H1 (cell line): ENCODE measurements at regions not wholly inside any gene's neighbourhood (a gene's known extent, or its start where the extent isn't known, plus 50 kb on each side); places are given as distances from the start of the nearest gene placed in this dataset.

ENCODE experiments used
- CTCF ChIA-PET: fragments of 300-600 bp; sonication (Branson Sonifier 250); formaldehyde crosslinking; loops from one replicate; lab custom pipeline; 2021; ENCODE audit not compliant: partially characterized antibody; lab: Charles Lee
- POLR2A ChIA-PET: fragments of 300-600 bp; sonication (Branson Sonifier 250); formaldehyde crosslinking; loops from one replicate; lab custom pipeline; 2021; ENCODE audit warnings: inconsistent platforms; ENCODE audit not compliant: partially characterized antibody; lab: Charles Lee
- DNase-seq, 2 experiments: peaks; one replicate each; pipeline versions ENCODE4 v3.0.0 to v3.0.0-alpha.2; 2010 to 2022; ENCODE audit warnings: low spot score in 2 of 2, low read depth in 1 of 2, mixed read lengths in 1 of 2
- FAIRE-seq: peaks from 2 replicates; lab custom pipeline; 2011; peaks lifted over from hg19 to GRCh38; lab: Jason Lieb, UNC
- H2AFZ ChIP-seq: 2 replicates; pipeline ENCODE4 v1.8.1; 2012; ENCODE audit warnings: low read length, inconsistent platforms
- H2AK5ac ChIP-seq: 2 replicates; pipeline ENCODE4 v1.6.1; 2013; ENCODE audit warnings: low read depth, low read length
- H2BK120ac ChIP-seq: replicated peaks from 2 replicates; pipeline ENCODE3; 2013; ENCODE audit warnings: low read depth, low read length, inconsistent platforms
- H2BK12ac ChIP-seq: 2 replicates; pipeline ENCODE4 v1.6.1; 2013; ENCODE audit warnings: low read depth, low read length
- H2BK15ac ChIP-seq: 2 replicates; pipeline ENCODE4 v1.6.1; 2013; ENCODE audit warnings: low read length
- H2BK20ac ChIP-seq: 2 replicates; pipeline ENCODE4 v1.6.1; 2013; ENCODE audit warnings: low read length
- H2BK5ac ChIP-seq: 2 replicates; pipeline ENCODE4 v1.6.1; 2013; ENCODE audit warnings: low read depth, low read length
- H3K14ac ChIP-seq: 2 replicates; pipeline ENCODE4 v1.6.1; 2013; ENCODE audit warnings: inconsistent platforms; ENCODE audit not compliant: insufficient read length
- H3K18ac ChIP-seq: 2 replicates; pipeline ENCODE4 v1.6.1; 2013; ENCODE audit warnings: low read length; ENCODE audit errors: extremely low read depth
- H3K23ac ChIP-seq: 2 replicates; pipeline ENCODE4 v1.6.1; 2013; ENCODE audit warnings: inconsistent platforms; ENCODE audit not compliant: insufficient read length
- H3K23me2 ChIP-seq: 2 replicates; pipeline ENCODE4 v1.6.1; 2013; ENCODE audit warnings: low read depth, low read length
- H3K27ac ChIP-seq: 2 replicates; pipeline ENCODE4 v1.6.1; 2011; ENCODE audit warnings: low read depth, low read length, inconsistent platforms
- H3K27me3 ChIP-seq, 4 experiments: replicated peaks in 1 of 4; 1 replicate in 1 of 4; 2 replicates in 3 of 4; pipeline versions ENCODE4 v1.6.1 to v1.8.1; 2011 to 2013; ENCODE audit warnings: low read length in 3 of 4, mild to moderate bottlenecking in 3 of 4, inconsistent platforms in 2 of 4, mixed read lengths in 2 of 4, moderate library complexity in 1 of 4; ENCODE audit not compliant: control insufficient read depth in 3 of 4, insufficient read depth in 3 of 4; ENCODE audit errors: extremely low read depth in 1 of 4
- H3K36me3 ChIP-seq, 4 experiments: 2 replicates each; pipeline versions ENCODE4 v1.6.1 to v1.8.1; 2011 to 2013; ENCODE audit warnings: mild to moderate bottlenecking in 4 of 4, low read length in 3 of 4, moderate library complexity in 2 of 4, control low read depth in 1 of 4, inconsistent platforms in 1 of 4; ENCODE audit not compliant: insufficient read depth in 4 of 4, control insufficient read depth in 2 of 4
- H3K4ac ChIP-seq: replicated peaks from 2 replicates; pipeline ENCODE3; 2013; ENCODE audit warnings: low read length, low read depth, mixed read lengths, inconsistent platforms; ENCODE audit not compliant: insufficient read length
- H3K4me1 ChIP-seq, 4 experiments: replicated peaks in 1 of 4; 1 replicate in 1 of 4; 2 replicates in 3 of 4; pipeline versions ENCODE4 v1.6.1 to v1.8.1; 2011 to 2013; ENCODE audit warnings: low read length in 3 of 4, inconsistent platforms in 2 of 4, mixed read lengths in 1 of 4; ENCODE audit not compliant: insufficient read depth in 4 of 4, control insufficient read depth in 3 of 4
- H3K4me2 ChIP-seq, 2 experiments: 2 replicates each; pipeline versions ENCODE4 v1.6.1 to v1.8.1; 2011 to 2013; ENCODE audit warnings: low read depth in 2 of 2, low read length in 2 of 2, control low read depth in 1 of 2, inconsistent platforms in 1 of 2, mild to moderate bottlenecking in 1 of 2; ENCODE audit not compliant: insufficient read depth in 1 of 2
- H3K4me3 ChIP-seq, 4 experiments: fragments of 200-600, 300-600 bp in 1 of 4; sonication (generic), shearing (Covaris generic), sonication (Bioruptor Twin) in 1 of 4; 2 replicates each; pipeline versions ENCODE4 v1.5.1 to v1.8.1; 2011 to 2016; ENCODE audit warnings: low read length in 4 of 4, low read depth in 3 of 4, control low read depth in 2 of 4, inconsistent platforms in 2 of 4, mild to moderate bottlenecking in 2 of 4, mixed read lengths in 1 of 4, moderate library complexity in 1 of 4; ENCODE audit not compliant: insufficient read depth in 2 of 4; ENCODE audit errors: extremely low read depth in 1 of 4
- H3K56ac ChIP-seq: replicated peaks from 2 replicates; pipeline ENCODE3; 2013; ENCODE audit warnings: low read depth, mild to moderate bottlenecking, mixed read lengths, low read length, inconsistent platforms; ENCODE audit not compliant: insufficient read length
- H3K79me1 ChIP-seq: 2 replicates; pipeline ENCODE4 v1.6.1; 2013; ENCODE audit warnings: low read depth, low read length, control low read depth
- H3K79me2 ChIP-seq, 2 experiments: 2 replicates each; pipeline versions ENCODE4 v1.6.1 to v1.8.1; 2012 to 2013; ENCODE audit warnings: low read length in 2 of 2, mild to moderate bottlenecking in 2 of 2, inconsistent platforms in 1 of 2; ENCODE audit not compliant: insufficient read depth in 2 of 2, control insufficient read depth in 1 of 2
- H3K9ac ChIP-seq, 4 experiments: replicated peaks in 1 of 4; 1 replicate in 1 of 4; 2 replicates in 3 of 4; pipeline versions ENCODE4 v1.6.1 to v1.8.1; 2011 to 2013; ENCODE audit warnings: low read depth in 3 of 4, low read length in 3 of 4, control low read depth in 2 of 4, mild to moderate bottlenecking in 2 of 4, moderate library complexity in 2 of 4, inconsistent platforms in 1 of 4; ENCODE audit errors: extremely low read depth in 1 of 4
- H3K9me3 ChIP-seq, 2 experiments: 2 replicates each; pipeline versions ENCODE4 v1.6.1 to v1.8.1; 2012 to 2013; ENCODE audit warnings: mild to moderate bottlenecking in 2 of 2, moderate library complexity in 2 of 2, control low read depth in 1 of 2, inconsistent platforms in 1 of 2, low read depth in 1 of 2, low read length in 1 of 2, mixed read lengths in 1 of 2; ENCODE audit not compliant: insufficient read depth in 2 of 2
- H4K20me1 ChIP-seq, 2 experiments: replicated peaks in 1 of 2; 2 replicates each; pipeline versions ENCODE3 to v1.8.1; 2011 to 2013; ENCODE audit warnings: inconsistent platforms in 2 of 2, low read length in 2 of 2, mild to moderate bottlenecking in 1 of 2; ENCODE audit not compliant: insufficient read depth in 2 of 2, control insufficient read depth in 1 of 2
- H4K5ac ChIP-seq: 2 replicates; pipeline ENCODE4 v1.6.1; 2013; ENCODE audit warnings: low read length, low read depth, mixed read lengths, inconsistent platforms; ENCODE audit not compliant: insufficient read length
- H4K8ac ChIP-seq: 2 replicates; pipeline ENCODE4 v1.8.0; 2013; ENCODE audit warnings: mild to moderate bottlenecking, moderate library complexity, low read length, inconsistent platforms; ENCODE audit not compliant: insufficient read depth; ENCODE audit errors: extremely low read depth
- H4K91ac ChIP-seq: replicated peaks from 2 replicates; pipeline ENCODE3; 2013; ENCODE audit warnings: low read length, mixed read lengths, inconsistent platforms; ENCODE audit not compliant: insufficient read length
- BRCA1 ChIP-seq: IDR thresholded peaks from 2 replicates; pipeline ENCODE4 v1.6.1; 2012; ENCODE audit warnings: low read depth, low read length, improper control_type of control experiment
- CTBP2 ChIP-seq: IDR thresholded peaks from 2 replicates; pipeline ENCODE4 v1.7.0; 2011; ENCODE audit warnings: borderline replicate concordance, mild to moderate bottlenecking, moderate library complexity, mixed read lengths, low read length; ENCODE audit not compliant: insufficient read depth, insufficient read length
- EP300 ChIP-seq, 2 experiments: IDR thresholded peaks; 1 replicate in 1 of 2; 2 replicates in 1 of 2; pipeline ENCODE4 v1.6.1; 2011 to 2012; ENCODE audit warnings: low read depth in 2 of 2, low read length in 2 of 2, mild to moderate bottlenecking in 2 of 2, borderline replicate concordance in 1 of 2, inconsistent platforms in 1 of 2, moderate library complexity in 1 of 2
- EZH2 ChIP-seq: fragments of 200-600 bp; sonication (generic); IDR thresholded peaks from 2 replicates; pipeline ENCODE4 v1.7.1; 2012; ENCODE audit warnings: low read depth, mild to moderate bottlenecking, moderate library complexity, low read length, inconsistent platforms; ENCODE audit not compliant: severe bottlenecking
- KDM1A ChIP-seq: fragments of 200-600, 300-600 bp; sonication (generic); IDR thresholded peaks from 2 replicates; pipeline ENCODE4 v1.7.1; 2016; ENCODE audit warnings: mild to moderate bottlenecking, low read length, borderline replicate concordance
- MAFK ChIP-seq: IDR thresholded peaks from 2 replicates; pipeline ENCODE4 v1.6.1; 2012; ENCODE audit warnings: low read depth, mild to moderate bottlenecking, improper control_type of control experiment, low read length
- NRF1 ChIP-seq: IDR thresholded peaks from 2 replicates; pipeline ENCODE4 v1.6.1; 2011; ENCODE audit warnings: mild to moderate bottlenecking, low read depth, low read length, improper control_type of control experiment
- TAF1 ChIP-seq: IDR thresholded peaks from 2 replicates; pipeline ENCODE4 v1.6.1; 2011; ENCODE audit warnings: mild to moderate bottlenecking, low read depth, low read length
- WGBS, 2 experiments: shearing (Covaris generic) in 1 of 2; methylation state at CpG; one replicate each; pipeline versions ENCODE4 v1.1.6 to v1.1.7; 2013 to 2015; ENCODE audit warnings: low lambda C conversion rate in 2 of 2, mixed read lengths in 2 of 2, inconsistent platforms in 1 of 2, low coverage in 1 of 2, missing lambda C conversion rate in 1 of 2; ENCODE audit not compliant: insufficient replicate concordance in 2 of 2, insufficient coverage in 1 of 2, insufficient read length in 1 of 2; ENCODE audit errors: extremely low coverage in 1 of 2, missing lambda C conversion rate in 1 of 2; 5-methylcytosine and 5-hydroxymethylcytosine counted together
- TF ChIP-seq, protein P1 (sequence below), 3 experiments: IDR thresholded peaks; 1 replicate in 2 of 3; 2 replicates in 1 of 3; pipeline versions ENCODE4 v1.5.1 to v1.6.1; 2011; ENCODE audit warnings: low read length in 3 of 3, mild to moderate bottlenecking in 3 of 3, inconsistent platforms in 2 of 3, low read depth in 1 of 3, moderate library complexity in 1 of 3; ENCODE audit not compliant: insufficient read depth in 1 of 3; ENCODE audit errors: control extremely low read depth in 1 of 3

DNA sequence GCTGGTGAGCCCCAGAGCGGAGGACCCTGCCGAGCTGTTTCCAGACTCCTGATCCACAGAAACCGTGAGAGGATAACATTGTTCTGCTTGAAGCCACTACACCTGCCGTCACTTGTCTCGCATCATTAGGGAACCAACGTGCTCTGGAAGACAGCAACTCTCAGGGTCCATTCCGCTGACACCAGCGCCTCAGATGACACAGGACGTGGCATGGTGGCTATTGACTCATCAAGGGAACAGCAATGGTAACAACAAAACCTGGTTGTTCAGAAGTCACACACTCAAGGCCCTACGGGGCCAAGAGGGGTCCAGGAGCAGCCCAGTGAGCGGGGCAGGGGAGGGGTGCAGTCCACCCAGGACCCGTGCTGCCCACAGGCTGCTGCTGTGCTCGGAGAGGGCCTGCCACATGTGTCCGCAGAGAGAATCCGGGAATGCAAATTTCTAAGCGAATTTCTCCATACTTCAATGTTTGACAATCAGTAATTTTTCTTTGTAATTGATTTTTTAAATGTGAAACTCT, 110.4 kb downstream of the TTLL2 start:
- CTCF ChIA-PET: no interaction called here
- Histone ChIP-seq H3K79me1 (peaks cover 7% of the 10 kb centered on the region; the same call in 1 of the 2 replicates), H4K8ac (no peak overlapping the region; the same call in 1 of the 2 replicates), H3K9me3 (no peaks in the 10 kb centered on the region; a peak in 1 of 4 replicates), H2AFZ (no peak overlapping the region), H4K91ac (peak overlapping the region; percentile 14), H4K5ac (no peak overlapping the region), H4K20me1 (peaks cover 0 to 2% of the 10 kb centered on the region in 2 experiments), H2BK5ac (peak overlapping the region; percentile 60; the same call in 1 of the 2 replicates), H3K36me3 (peaks cover 0 to 12% (median 0%) of the 10 kb centered on the region in 4 experiments; a peak in 1 of 8 replicates), H3K9ac (no peak overlapping the region; a peak in 1 of 7 replicates), H3K56ac (no peak overlapping the region), H2BK12ac (0 out of 2 replicates have a peak overlapping the region, but pooled peaks have one; percentile 50), H2BK15ac (peak overlapping the region; percentile 12; the same call in 1 of the 2 replicates), H3K4me3 (no peak overlapping the region), H3K27ac (no peak overlapping the region), H2BK120ac (peak overlapping the region; percentile 16), H3K27me3 (no peaks in the 10 kb centered on the region), H3K14ac (no peak overlapping the region), H2BK20ac (0 out of 2 replicates have a peak overlapping the region, but pooled peaks have one; percentile 61), H3K4me2 (no peak overlapping the region), H3K79me2 (peaks cover 0 to 16% of the 10 kb centered on the region in 2 experiments; a peak in 2 of 4 replicates), H3K18ac (no peak overlapping the region), H3K23ac (no peak overlapping the region), H3K4me1 (peaks cover 0 to 4% (median under 1%) of the 10 kb centered on the region in 4 experiments; a peak in 1 of 7 replicates), H3K4ac (no peak overlapping the region), H3K23me2 (peaks cover 16% of the 10 kb centered on the region; the same call in 1 of the 2 replicates), H2AK5ac (peak overlapping the region; percentile 70; the same call in 1 of the 2 replicates)
- no peak for DNase-seq
- POLR2A ChIA-PET: interaction anchor here (0.8 kb wide), 1 partner anchor 9 kb away, joined by 4 read pairs; no protein-coding TSS in a partner anchor
- FAIRE-seq: no peak
- 88% methylated on average over 16 of the region's 16 CpGs; no CpG with 5 or more reads in 1 of the 2 experiments for WGBS, 2 experiments
- TF ChIP-seq EZH2: no peak
- TF ChIP-seq, protein P1, sequence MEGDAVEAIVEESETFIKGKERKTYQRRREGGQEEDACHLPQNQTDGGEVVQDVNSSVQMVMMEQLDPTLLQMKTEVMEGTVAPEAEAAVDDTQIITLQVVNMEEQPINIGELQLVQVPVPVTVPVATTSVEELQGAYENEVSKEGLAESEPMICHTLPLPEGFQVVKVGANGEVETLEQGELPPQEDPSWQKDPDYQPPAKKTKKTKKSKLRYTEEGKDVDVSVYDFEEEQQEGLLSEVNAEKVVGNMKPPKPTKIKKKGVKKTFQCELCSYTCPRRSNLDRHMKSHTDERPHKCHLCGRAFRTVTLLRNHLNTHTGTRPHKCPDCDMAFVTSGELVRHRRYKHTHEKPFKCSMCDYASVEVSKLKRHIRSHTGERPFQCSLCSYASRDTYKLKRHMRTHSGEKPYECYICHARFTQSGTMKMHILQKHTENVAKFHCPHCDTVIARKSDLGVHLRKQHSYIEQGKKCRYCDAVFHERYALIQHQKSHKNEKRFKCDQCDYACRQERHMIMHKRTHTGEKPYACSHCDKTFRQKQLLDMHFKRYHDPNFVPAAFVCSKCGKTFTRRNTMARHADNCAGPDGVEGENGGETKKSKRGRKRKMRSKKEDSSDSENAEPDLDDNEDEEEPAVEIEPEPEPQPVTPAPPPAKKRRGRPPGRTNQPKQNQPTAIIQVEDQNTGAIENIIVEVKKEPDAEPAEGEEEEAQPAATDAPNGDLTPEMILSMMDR (IDR thresholded peaks at IDR 0.05; ENCODE audit: control extremely low read depth in 1 of 3, insufficient read depth in 1 of 3, low read depth in 1 of 3, low read length in 3 of 3): no peak
- no peak for TF ChIP-seq MAFK
- TF ChIP-seq CTBP2: no peak
- no peak for TF ChIP-seq KDM1A
- TF ChIP-seq BRCA1: no peak
- no peak for TF ChIP-seq EP300 (IDR thresholded peaks at IDR 0.05; ENCODE audit: borderline replicate concordance in 1 of 2, low read depth in 2 of 2, low read length in 2 of 2)
- TF ChIP-seq TAF1: no peak
- TF ChIP-seq NRF1: no peak
